GM21390 (cell line): ENCODE measurements at regions not wholly inside any gene's neighbourhood (a gene's known extent, or its start where the extent isn't known, plus 50 kb on each side); places are given as distances from the start of the nearest gene placed in this dataset.

Experiments used
- ATAC-seq: cut with Tn5 transposase; IDR thresholded peaks from one replicate; pipeline ENCODE4 v1.9.1; 2021; ENCODE audit not compliant: unreplicated experiment

DNA sequence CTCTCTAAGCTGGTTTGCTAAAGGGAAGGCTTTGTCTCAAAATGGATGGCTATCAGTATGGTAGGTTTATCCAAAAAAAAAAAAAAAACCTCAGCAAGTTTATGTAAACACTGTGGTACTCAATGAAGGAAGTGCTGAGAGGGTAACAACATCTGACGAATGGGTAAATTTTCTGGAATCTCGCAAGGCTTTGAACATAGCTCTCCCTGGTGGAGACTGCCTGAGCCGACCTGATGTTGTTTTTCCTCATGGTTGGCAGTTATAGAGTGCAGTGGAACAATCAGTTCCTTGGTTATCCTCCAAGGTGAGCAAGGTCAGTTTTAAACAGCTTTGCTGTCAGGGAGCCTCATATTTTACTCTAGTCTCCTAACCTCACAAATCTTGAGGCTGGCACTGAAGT, 94.6 kb downstream of the ZPLD1 start:
- ATAC-seq, result no peak

DNA sequence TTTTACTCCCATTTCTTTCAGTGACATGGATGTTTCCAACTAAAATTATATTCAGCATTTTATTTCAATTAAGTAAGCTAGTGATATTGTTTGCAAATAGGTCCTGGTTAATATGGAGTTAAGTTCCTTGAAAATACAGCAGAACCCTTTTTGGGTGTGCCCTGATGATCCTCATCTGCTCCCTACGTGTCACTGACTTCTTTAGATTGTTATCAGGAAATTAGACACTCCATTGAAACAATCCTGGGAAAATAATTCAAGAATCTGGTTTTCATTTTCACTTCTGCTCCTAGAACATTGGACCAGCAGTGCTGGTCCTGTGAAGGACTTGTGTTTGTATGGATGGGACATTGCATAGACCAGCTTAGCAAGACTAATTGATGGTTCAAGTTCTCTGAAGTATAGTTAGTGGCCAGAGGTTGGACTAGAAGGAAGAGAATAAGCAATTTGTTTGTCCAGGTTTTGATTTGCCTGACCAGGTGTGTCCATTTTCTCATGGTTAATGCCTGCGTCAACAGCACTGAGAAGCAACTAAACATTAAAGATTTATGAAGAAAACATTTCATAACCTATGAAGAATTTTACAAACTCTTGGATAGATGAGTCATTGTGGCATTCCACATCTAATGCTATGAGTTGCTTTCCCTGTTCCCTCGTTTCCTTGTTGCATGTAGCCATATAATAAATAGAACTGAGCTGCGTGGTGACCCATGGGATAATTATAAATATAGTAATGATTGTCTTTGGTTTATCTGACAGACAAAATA, 95.8 kb downstream of the ZPLD1 start:
- no peak for ATAC-seq

DNA sequence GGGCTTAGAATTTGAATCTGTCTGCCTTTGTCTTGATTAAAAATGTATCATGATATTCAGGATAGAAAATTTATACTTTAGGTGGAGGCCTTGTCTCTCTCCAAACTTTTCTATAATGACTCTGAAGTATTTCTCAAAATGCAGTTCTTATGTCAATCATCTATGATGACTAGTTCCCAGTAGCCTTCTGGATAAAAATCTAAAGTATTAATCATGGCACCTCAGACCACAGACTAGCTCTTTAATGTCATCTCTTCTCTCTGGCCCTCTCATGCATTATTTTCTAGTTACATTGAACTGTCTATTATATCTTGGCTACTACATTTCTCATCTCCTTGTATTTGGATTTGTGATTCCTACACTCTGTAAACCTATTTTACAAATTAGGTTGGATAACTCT, 96.9 kb downstream of the ZPLD1 start:
- no peak for ATAC-seq

DNA sequence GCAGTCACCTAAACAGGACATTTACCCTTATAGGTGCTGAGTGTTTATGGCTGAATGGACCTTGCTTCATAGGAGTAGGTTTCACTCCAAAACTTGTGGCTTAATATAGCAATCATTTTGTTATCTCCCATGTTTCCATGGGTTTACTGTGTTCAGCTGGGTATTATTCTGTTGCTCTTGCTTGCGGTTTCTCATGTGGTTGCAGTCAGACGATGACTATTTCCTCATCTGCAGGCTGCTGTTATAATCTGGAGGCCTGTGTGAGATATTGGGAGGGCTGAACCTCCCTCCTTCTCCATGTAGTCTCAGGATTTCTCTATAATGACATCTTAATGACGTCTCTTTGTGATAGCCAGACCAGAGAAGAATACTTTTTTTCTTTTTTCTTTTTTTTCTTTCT, 98.1 kb downstream of the ZPLD1 start:
- no peak for ATAC-seq

DNA sequence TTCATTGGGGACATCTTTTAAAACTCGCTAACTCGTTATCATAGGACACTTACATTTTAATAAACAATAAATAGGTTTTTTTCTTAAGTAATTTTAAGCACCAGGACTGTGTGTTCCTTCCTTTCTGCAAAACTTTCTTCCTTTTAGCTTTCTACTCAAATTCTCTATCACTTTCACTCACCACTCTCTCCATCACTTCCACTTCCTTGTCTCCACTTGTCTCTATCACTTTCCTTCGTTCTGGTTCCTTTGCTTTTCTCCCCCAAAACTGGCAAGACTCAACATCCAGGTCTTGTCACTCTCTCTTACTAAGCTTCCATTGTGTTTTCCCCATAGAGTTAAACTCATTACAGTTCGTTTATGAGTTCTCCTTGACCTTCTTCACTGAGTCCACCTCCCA, 99.0 kb downstream of the ZPLD1 start:
- ATAC-seq, result no peak

DNA sequence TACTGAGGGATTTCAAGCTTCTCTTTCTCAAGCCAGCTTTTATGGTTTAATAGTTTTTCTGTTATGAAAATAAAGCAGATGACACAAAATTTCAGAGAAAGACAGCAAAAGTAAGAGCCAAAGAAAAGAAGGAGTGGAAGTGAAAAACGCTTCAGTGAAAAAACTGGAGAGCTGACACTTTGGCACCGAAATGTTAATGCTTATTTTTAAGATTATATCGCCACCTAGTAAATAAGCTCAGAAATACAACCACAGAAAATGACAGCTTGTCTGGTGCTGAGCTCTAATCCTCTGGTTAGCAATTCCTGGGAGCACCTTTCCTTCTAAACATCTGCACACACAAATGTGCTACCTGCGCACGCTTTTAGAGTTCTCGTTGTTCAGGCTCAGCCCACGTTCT, 101.6 kb downstream of the ZPLD1 start:
- ATAC-seq, result peak; percentile 73

DNA sequence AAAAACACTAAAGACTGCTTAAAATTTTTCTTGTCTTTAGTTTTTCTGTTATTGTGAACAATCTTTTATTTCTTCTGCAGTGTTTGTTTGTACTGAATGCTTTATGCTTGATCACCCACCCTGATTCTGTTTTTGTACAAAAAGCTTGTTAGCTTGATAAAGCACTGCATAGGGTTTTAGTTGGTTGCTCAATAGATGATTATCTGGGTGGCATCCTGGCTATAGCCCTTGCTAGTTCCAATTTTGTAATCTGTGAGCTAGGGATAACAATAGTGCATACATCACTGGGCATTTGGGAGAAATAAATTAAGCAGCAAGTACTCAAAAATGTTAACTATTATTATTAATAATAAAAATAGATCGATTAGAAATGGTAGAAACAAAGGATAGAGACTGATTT, 102.3 kb downstream of the ZPLD1 start:
- ATAC-seq, result no peak

DNA sequence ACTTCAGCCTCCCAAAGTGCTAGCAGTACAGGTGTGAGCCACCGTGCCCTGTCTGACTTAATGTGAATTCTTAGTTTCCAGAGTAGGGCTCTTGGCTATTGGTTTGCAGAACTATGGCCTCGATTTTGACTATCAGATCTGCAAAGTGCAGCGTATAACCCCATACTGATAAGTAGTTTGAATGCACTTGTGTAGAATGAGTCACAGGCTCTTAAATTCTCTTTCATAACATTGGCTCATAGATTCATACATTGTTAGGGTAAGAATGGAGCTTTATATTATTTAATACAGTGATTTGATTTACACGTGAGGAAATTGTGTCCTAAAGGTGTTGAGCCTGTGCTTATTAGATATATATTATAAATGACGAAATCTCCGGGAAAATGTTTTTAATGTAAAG, 109.9 kb downstream of the ZPLD1 start:
- ATAC-seq, result no peak

DNA sequence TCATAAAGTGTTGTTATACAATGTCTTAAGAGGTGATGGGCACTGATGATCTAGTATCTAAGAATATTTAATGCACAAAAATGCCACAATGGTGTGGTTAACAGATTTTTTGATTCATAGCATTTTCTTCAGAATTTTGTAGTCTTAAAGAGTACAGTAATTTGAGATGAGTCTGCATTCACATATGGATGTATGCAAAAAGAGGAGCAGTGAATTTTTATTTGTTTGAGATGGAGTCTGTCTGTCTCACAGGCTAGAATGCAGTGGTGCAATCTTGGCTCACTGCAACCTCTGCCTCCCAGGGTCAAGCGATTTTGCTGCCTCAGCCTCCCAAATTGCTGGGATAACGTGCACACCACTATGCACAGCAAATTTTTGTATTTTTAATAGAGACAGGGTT, 110.5 kb downstream of the ZPLD1 start:
- no peak for ATAC-seq

DNA sequence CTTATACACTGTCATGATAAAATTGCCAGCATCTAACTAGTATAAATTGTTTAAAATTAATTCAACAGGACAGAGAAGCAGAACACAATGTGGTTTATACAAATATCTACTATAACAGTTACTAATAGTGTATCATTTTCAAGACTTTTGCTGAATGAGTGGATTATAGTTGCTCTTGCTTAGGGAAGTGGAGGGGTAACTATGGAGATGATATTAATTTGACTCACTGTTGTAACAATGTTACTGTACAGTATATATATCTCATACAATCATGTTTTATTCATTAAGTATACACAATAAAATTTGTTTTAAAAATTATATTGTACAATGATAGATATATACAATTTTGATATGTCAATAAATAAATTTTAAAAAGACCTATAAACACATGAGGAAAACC, 119.1 kb downstream of the ZPLD1 start:
- ATAC-seq, result no peak

DNA sequence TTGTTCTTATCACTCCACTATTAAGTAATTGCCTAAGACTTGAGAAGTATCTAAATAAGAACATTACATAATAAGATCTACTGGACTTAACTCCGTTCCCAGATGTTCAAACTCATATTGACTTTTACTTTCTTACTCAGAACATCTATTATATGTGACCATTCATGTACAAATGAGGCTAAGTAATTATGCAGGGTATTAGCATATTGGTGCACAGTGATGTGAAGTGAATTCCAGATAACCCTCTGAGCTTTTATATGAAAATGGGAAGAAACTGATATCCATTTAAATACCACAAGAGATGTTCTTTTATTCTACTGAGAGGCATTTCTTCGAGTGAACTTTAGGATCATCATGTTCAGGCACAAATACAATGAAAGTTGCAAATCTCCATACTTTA, 135.7 kb downstream of the ZPLD1 start:
- ATAC-seq, result no peak

DNA sequence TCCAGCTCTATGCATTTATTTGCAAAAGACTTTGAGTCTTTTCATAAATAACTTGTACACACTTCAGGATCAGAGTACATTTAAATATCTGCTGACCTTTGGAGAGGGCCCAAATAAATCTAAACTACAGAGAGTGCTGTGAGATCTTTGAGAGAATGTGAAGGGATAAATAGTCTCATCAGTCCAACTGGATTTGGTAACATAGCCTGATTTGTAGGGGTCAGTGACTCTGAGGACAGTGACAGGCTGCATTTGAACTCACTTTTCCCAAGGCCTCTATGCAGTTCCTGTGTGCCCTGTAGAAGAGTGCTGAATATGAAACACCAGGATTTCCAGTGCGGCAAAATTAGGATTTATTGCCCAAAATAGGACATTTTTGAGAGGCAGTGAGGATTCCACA, 136.2 kb downstream of the ZPLD1 start:
- ATAC-seq, result no peak

DNA sequence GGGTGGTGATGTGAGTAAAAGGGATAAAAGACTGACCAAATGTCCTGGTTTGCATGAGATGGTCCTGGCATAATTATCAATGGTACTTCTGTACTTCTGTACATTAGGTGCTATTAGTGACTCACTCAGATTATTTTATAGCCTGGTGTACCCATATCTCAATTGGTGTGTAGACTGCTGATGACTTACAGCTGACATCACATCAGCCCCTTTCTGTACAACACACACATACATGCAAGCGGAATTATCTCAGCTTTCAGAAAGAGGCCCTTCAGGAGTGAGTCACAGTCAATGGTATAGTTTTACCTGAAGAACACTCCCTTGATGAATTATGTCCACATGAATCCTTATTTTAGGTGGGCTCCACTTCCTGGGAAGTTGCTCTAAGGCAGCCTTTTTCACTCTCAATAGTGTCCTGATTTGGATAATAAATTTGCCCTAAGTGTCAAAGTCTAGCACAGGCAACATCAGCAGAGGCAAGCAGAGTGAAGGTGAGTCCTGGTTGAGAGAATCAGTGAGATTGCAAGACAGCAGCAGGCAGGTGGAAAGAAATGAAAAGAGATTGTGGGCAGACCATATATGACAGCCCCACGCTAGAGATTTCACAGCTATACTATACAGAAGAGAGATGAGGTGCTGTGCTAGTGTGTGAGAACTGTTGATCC, 137.0 kb downstream of the ZPLD1 start:
- no peak for ATAC-seq

DNA sequence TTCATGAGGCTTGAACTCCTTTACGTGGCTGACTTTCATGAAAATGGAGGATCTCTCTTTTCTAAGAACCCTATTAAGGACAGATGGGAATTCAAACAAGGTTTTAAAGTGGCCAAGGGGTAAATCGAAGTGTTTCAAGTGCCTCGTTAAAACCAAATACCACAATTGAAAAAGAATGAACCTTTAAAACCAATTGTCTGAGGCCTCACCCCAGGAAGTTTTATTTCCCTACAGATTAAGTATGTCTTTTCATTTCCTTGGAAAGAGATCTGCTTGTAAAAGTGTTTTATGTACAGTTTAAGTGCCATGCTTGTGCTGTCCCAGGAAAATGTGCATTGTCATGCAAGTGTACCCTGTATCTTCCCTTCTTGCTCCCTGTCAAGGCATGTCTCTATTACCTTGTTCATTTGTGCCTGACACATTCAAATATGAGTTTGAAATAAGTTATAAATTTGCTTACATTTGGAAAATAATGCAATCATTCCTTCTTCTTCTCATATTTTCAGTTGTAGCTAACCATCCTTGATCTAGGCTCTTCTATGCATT, 138.7 kb downstream of the ZPLD1 start:
- no peak for ATAC-seq

DNA sequence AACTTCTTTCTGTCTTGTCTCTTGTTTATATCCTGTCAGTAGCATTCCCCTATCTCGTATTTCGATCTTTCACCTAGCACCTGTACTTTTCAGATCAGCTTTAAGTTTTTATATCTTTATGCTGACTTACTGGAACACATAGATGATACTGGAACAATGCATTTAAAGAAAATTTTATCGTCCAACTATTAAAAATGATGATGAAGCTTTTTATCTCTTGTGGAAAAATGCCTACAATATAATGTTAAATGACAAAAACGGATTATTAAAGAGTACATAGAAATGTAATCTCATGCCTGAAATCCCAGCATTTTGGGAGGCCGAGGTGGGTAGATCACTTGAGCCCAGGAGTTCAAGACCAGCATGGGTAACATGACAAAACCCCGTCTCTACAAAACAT, 139.5 kb downstream of the ZPLD1 start:
- ATAC-seq, result no peak

DNA sequence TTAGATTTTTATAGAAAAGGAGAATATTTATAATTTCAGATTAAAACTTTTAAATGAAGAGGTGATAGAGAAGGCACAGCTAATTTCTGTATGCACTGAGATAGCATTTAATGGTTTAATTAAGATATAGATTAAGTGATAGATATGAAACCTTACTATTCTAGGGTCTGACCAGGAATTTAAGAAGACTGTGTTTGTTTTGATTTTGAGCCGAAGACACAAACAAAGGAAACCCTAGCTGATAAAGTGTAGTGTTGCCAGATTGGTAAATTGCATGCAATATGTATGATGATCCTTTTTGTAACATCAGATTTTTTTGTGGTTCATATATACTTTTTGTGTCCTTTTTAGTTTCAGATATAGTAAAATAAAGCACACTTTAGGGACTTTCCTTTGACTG, 141.8 kb downstream of the ZPLD1 start:
- ATAC-seq, result no peak

DNA sequence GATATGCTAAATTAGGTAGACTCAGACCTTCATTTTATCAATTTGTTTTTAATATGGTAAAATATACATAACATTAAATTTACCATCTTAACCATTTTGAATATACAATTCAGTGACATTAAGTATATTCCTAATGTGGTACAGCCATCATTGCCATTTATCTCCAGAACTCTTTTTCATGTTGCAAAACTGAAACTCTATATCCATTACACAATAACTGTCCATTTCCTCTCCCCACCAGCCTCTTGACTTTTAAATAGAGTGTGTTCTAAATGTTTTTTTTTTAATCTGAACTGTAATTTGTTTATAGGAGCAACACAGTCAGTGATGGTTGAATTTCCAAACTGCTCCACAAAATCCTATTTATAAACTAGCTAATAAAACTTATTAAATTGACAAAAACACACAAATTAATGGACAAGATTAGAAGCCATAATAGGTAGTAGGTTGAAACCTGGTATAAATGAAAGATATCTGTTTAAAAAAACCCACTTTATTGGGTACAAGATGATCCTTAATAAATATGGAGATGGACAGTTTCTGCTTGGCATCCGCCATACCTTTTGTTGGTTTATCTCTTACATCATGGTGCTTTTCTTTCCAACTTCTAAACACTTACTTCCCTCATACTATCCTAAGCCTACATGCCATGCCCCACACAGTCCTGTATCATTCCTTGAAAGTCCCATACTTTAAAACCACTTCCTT, 142.4 kb downstream of the ZPLD1 start:
- ATAC-seq, result no peak

DNA sequence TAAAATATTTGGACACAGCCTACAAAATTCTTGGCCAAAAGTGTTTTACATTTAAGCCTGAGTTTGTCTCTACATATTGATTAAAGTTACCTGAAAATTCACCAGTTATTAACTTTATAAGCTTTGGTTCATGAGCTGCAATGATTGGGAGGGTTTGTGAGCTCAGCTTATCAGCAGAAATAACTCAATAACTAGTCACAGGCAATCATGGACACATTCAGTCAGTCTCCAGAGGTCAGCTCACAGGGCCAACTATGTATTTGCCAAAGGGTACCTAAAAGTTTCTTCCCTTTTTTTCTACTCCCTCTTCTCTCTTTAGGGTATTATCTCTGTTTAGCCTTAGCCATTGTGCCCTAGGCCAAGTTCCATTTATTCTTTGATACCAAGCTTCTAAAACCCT, 145.9 kb downstream of the ZPLD1 start:
- no peak for ATAC-seq

DNA sequence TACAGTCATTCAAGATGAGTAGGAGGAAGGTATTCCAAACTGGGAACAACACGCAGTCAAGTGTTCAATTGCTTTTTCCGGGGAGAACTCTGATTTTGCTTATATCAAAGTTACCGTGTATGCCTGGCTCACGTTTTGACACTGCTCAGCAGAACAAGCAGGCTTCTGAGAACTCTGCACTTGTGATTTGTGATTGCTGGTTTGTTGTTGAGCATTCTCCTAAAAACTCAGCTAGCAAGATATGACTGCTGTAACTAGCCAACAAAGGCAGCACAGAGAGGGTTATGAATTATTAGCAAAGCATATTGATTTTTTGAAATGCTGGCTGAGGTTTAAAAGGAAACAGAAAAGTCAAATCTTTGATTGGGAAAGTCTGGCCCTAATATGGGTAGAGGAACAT, 151.7 kb downstream of the ZPLD1 start:
- no peak for ATAC-seq

DNA sequence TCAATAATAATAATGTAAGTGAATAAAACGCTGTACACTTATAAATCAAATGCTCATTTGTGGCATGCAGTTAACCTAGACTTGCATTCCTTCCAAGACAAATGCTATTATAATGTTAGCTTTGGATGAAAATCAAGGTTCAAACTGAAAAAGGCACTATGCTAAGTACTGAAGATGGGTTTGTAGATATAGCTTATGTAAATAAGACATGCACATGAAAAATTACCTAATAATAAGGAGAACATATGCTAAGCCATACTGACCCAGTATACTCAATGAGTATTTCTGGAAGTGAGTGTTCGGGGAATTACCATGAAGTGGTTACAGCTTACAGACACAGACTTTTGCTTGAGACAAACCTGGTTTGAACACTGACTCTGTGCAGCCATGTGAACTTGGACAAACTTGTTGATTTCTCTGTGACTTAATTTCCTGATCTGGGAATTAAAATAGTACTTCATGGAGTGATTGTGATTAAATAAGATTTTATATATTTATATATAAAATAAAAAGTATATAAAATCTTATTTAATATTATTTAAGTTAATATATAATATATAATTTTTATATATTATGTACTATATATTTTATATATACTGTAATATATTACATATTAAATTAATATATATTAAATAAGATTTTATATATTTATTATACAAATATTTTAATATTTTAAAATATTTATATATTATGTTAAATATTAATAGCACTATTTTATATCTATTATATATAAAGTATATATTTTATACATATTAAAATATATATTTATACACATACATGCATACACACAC, 159.2 kb downstream of the ZPLD1 start:
- no peak for ATAC-seq

DNA sequence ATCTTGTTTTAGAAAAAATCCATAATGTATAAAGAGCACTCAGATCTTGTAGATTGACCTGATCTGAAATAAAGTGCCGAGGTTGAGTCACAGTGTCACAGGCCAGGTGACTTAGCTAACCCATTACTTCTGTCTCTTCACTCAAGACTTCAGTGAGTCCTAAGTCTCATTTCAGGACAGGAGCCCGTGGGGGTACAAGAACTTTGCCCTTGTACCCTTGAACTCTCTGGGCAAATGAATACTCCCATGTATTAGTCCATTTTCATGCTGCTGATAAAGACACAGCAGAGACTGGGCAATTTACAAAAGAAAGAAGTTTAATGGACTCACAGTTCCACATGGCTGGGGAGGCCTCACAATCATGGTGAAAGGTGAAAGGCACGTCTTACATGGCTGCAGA, 160.2 kb downstream of the ZPLD1 start:
- no peak for ATAC-seq
